ENCODE measurements at regions not wholly inside any gene's neighbourhood (a gene's known extent, or its start where the extent isn't known, plus 50 kb on each side); places are given as distances from the start of the nearest gene placed in this dataset.

GRCh38 chr10:47053081-47053798 lies 142.0 kb downstream of the PTPN20 start:
- H3K27me3 ChIP-seq (ENCODE audit: control insufficient read depth in 5 of 5, insufficient read depth in 4 of 5, low read length in 5 of 5), result no peaks in the 10 kb centered on the region
- no peak overlapping the region for H3K9ac ChIP-seq (ENCODE audit: low read length in 5 of 5)
- no peaks in the 10 kb centered on the region for H3K36me3 ChIP-seq (ENCODE audit: control insufficient read depth in 5 of 5, insufficient read depth in 5 of 5, low read length in 5 of 5)
- H3K4me1 ChIP-seq (ENCODE audit: control insufficient read depth in 5 of 5, insufficient read depth in 5 of 5, low read length in 5 of 5), result peaks cover 0 to 21% (median 5%) of the 10 kb centered on the region in 5 donors
- no peak overlapping the region for H3K4me3 ChIP-seq (ENCODE audit: low read depth in 1 of 5, low read length in 5 of 5)
- no peaks in the 10 kb centered on the region for H3K9me3 ChIP-seq (ENCODE audit: control insufficient read depth in 5 of 5, low read length in 5 of 5)
- H3K27ac ChIP-seq (ENCODE audit: low read depth, low read length), result no peak overlapping the region

GRCh38 chr10:47054974-47055373 lies 143.7 kb downstream of the PTPN20 start:
- Histone ChIP-seq H3K9ac (ENCODE audit: low read length in 5 of 5) (no peak overlapping the region), H3K27ac (ENCODE audit: low read depth, low read length) (no peak overlapping the region), H3K27me3 (ENCODE audit: control insufficient read depth in 5 of 5, insufficient read depth in 4 of 5, low read length in 5 of 5) (peaks cover 0 to 5% (median 2%) of the 10 kb centered on the region in 5 donors), H3K9me3 (ENCODE audit: control insufficient read depth in 5 of 5, low read length in 5 of 5) (no peaks in the 10 kb centered on the region), H3K36me3 (ENCODE audit: control insufficient read depth in 5 of 5, insufficient read depth in 5 of 5, low read length in 5 of 5) (no peaks in the 10 kb centered on the region), H3K4me3 (ENCODE audit: low read depth in 1 of 5, low read length in 5 of 5) (peak overlapping the region in 1 of 5 donors; percentile 6), H3K4me1 (ENCODE audit: control insufficient read depth in 5 of 5, insufficient read depth in 5 of 5, low read length in 5 of 5) (peaks cover 0 to 20% (median 4%) of the 10 kb centered on the region in 5 donors)

- no peak overlapping the region for H3K27ac ChIP-seq (ENCODE audit: low read depth, low read length)
- no peak overlapping the region for H3K9ac ChIP-seq (ENCODE audit: low read length in 5 of 5)
These were observed 144.4 kb downstream of the PTPN20 start for GRCh38 chr10:47055386-47056246.

GRCh38 chr10:47056247-47056510 lies 145.0 kb downstream of the PTPN20 start:
- H3K9ac ChIP-seq (ENCODE audit: low read length in 5 of 5), result no peak overlapping the region
- no peak overlapping the region for H3K27ac ChIP-seq (ENCODE audit: low read depth, low read length)
- no peak overlapping the region for H3K4me3 ChIP-seq (ENCODE audit: low read depth in 1 of 5, low read length in 5 of 5)
- peaks cover 0 to 7% (median 3%) of the 10 kb centered on the region in 5 donors for H3K27me3 ChIP-seq (ENCODE audit: control insufficient read depth in 5 of 5, insufficient read depth in 4 of 5, low read length in 5 of 5)
- H3K4me1 ChIP-seq (ENCODE audit: control insufficient read depth in 5 of 5, insufficient read depth in 5 of 5, low read length in 5 of 5), result peaks cover 0 to 15% (median 4%) of the 10 kb centered on the region in 5 donors
- H3K36me3 ChIP-seq (ENCODE audit: control insufficient read depth in 5 of 5, insufficient read depth in 5 of 5, low read length in 5 of 5), result no peaks in the 10 kb centered on the region
- H3K9me3 ChIP-seq (ENCODE audit: control insufficient read depth in 5 of 5, low read length in 5 of 5), result no peaks in the 10 kb centered on the region

More at GRCh38 chr10:47055386-47056246, 144.4 kb downstream of the PTPN20 start:
- peaks cover 0 to 5% (median 2%) of the 10 kb centered on the region in 5 donors for H3K27me3 ChIP-seq (ENCODE audit: control insufficient read depth in 5 of 5, insufficient read depth in 4 of 5, low read length in 5 of 5)
- H3K9me3 ChIP-seq (ENCODE audit: control insufficient read depth in 5 of 5, low read length in 5 of 5), result no peaks in the 10 kb centered on the region
- no peaks in the 10 kb centered on the region for H3K36me3 ChIP-seq (ENCODE audit: control insufficient read depth in 5 of 5, insufficient read depth in 5 of 5, low read length in 5 of 5)
- peak overlapping the region in 1 of 5 donors; percentile 6 for H3K4me3 ChIP-seq (ENCODE audit: low read depth in 1 of 5, low read length in 5 of 5)
- peaks cover 0 to 15% (median 4%) of the 10 kb centered on the region in 5 donors for H3K4me1 ChIP-seq (ENCODE audit: control insufficient read depth in 5 of 5, insufficient read depth in 5 of 5, low read length in 5 of 5)

- Histone ChIP-seq H3K4me1 (ENCODE audit: control insufficient read depth in 5 of 5, insufficient read depth in 5 of 5, low read length in 5 of 5) (peaks cover under 1 to 15% (median 7%) of the 10 kb centered on the region in 5 donors), H3K4me3 (ENCODE audit: low read depth in 1 of 5, low read length in 5 of 5) (no peak overlapping the region), H3K27ac (ENCODE audit: low read depth, low read length) (no peak overlapping the region), H3K9me3 (ENCODE audit: control insufficient read depth in 5 of 5, low read length in 5 of 5) (no peaks in the 10 kb centered on the region), H3K9ac (ENCODE audit: low read length in 5 of 5) (no peak overlapping the region), H3K27me3 (ENCODE audit: control insufficient read depth in 5 of 5, insufficient read depth in 4 of 5, low read length in 5 of 5) (peaks cover 0 to 7% (median 3%) of the 10 kb centered on the region in 5 donors), H3K36me3 (ENCODE audit: control insufficient read depth in 5 of 5, insufficient read depth in 5 of 5, low read length in 5 of 5) (no peaks in the 10 kb centered on the region)
These were observed 146.2 kb downstream of the PTPN20 start for GRCh38 chr10:47057471-47057870.

GRCh38 chr10:47058032-47058702 lies 146.9 kb downstream of the PTPN20 start:
- H3K9ac ChIP-seq (ENCODE audit: low read length in 5 of 5), result no peak overlapping the region
- H3K4me3 ChIP-seq (ENCODE audit: low read depth in 1 of 5, low read length in 5 of 5), result no peak overlapping the region
- peaks cover 0 to 7% (median 3%) of the 10 kb centered on the region in 5 donors for H3K27me3 ChIP-seq (ENCODE audit: control insufficient read depth in 5 of 5, insufficient read depth in 4 of 5, low read length in 5 of 5)
- H3K9me3 ChIP-seq (ENCODE audit: control insufficient read depth in 5 of 5, low read length in 5 of 5), result no peaks in the 10 kb centered on the region
- no peaks in the 10 kb centered on the region for H3K36me3 ChIP-seq (ENCODE audit: control insufficient read depth in 5 of 5, insufficient read depth in 5 of 5, low read length in 5 of 5)
- H3K4me1 ChIP-seq (ENCODE audit: control insufficient read depth in 5 of 5, insufficient read depth in 5 of 5, low read length in 5 of 5), result peaks cover 3 to 15% (median 11%) of the 10 kb centered on the region in 5 donors
- H3K27ac ChIP-seq (ENCODE audit: low read depth, low read length), result no peak overlapping the region

GRCh38 chr10:47058961-47059391 lies 147.7 kb downstream of the PTPN20 start:
- H3K36me3 ChIP-seq (ENCODE audit: control insufficient read depth in 5 of 5, insufficient read depth in 5 of 5, low read length in 5 of 5), result no peaks in the 10 kb centered on the region
- peaks cover 3 to 15% (median 11%) of the 10 kb centered on the region in 5 donors for H3K4me1 ChIP-seq (ENCODE audit: control insufficient read depth in 5 of 5, insufficient read depth in 5 of 5, low read length in 5 of 5)
- no peak overlapping the region for H3K27ac ChIP-seq (ENCODE audit: low read depth, low read length)
- peaks cover 0 to 7% (median 3%) of the 10 kb centered on the region in 5 donors for H3K27me3 ChIP-seq (ENCODE audit: control insufficient read depth in 5 of 5, insufficient read depth in 4 of 5, low read length in 5 of 5)
- H3K9me3 ChIP-seq (ENCODE audit: control insufficient read depth in 5 of 5, low read length in 5 of 5), result no peaks in the 10 kb centered on the region
- no peak overlapping the region for H3K9ac ChIP-seq (ENCODE audit: low read length in 5 of 5)
- H3K4me3 ChIP-seq (ENCODE audit: low read depth in 1 of 5, low read length in 5 of 5), result no peak overlapping the region

GRCh38 chr10:47059606-47060311 lies 148.5 kb downstream of the PTPN20 start:
- no peaks in the 10 kb centered on the region for H3K36me3 ChIP-seq (ENCODE audit: control insufficient read depth in 5 of 5, insufficient read depth in 5 of 5, low read length in 5 of 5)
- no peak overlapping the region for H3K4me3 ChIP-seq (ENCODE audit: low read depth in 1 of 5, low read length in 5 of 5)
- no peak overlapping the region for H3K27ac ChIP-seq (ENCODE audit: low read depth, low read length)
- no peaks in the 10 kb centered on the region for H3K9me3 ChIP-seq (ENCODE audit: control insufficient read depth in 5 of 5, low read length in 5 of 5)
- no peak overlapping the region for H3K9ac ChIP-seq (ENCODE audit: low read length in 5 of 5)
- H3K4me1 ChIP-seq (ENCODE audit: control insufficient read depth in 5 of 5, insufficient read depth in 5 of 5, low read length in 5 of 5), result peaks cover 3 to 15% (median 11%) of the 10 kb centered on the region in 5 donors
- peaks cover 0 to 7% (median 3%) of the 10 kb centered on the region in 5 donors for H3K27me3 ChIP-seq (ENCODE audit: control insufficient read depth in 5 of 5, insufficient read depth in 4 of 5, low read length in 5 of 5)

GRCh38 chr10:47060356-47060755 lies 149.1 kb downstream of the PTPN20 start:
- H3K9me3 ChIP-seq (ENCODE audit: control insufficient read depth in 5 of 5, low read length in 5 of 5), result no peaks in the 10 kb centered on the region
- no peak overlapping the region for H3K4me3 ChIP-seq (ENCODE audit: low read depth in 1 of 5, low read length in 5 of 5)
- no peak overlapping the region for H3K27ac ChIP-seq (ENCODE audit: low read depth, low read length)
- H3K4me1 ChIP-seq (ENCODE audit: control insufficient read depth in 5 of 5, insufficient read depth in 5 of 5, low read length in 5 of 5), result peaks cover 3 to 12% (median 11%) of the 10 kb centered on the region in 5 donors
- no peaks in the 10 kb centered on the region for H3K36me3 ChIP-seq (ENCODE audit: control insufficient read depth in 5 of 5, insufficient read depth in 5 of 5, low read length in 5 of 5)
- peaks cover 0 to 7% (median 3%) of the 10 kb centered on the region in 5 donors for H3K27me3 ChIP-seq (ENCODE audit: control insufficient read depth in 5 of 5, insufficient read depth in 4 of 5, low read length in 5 of 5)
- H3K9ac ChIP-seq (ENCODE audit: low read length in 5 of 5), result no peak overlapping the region
